CD4-positive, alpha-beta memory T cell (primary cell): ENCODE measurements at regions not wholly inside any gene's neighbourhood (a gene's known extent, or its start where the extent isn't known, plus 50 kb on each side); places are given as distances from the start of the nearest gene placed in this dataset.

Experiments
- CTCF ChIA-PET: fragments of 350-600 bp; sonication (Branson Sonifier 250); formaldehyde crosslinking; loops from one replicate; lab custom pipeline; 2021; ENCODE audit warnings: inconsistent platforms; ENCODE audit not compliant: partially characterized antibody; lab: Charles Lee
- POLR2A ChIA-PET: fragments of 350-600 bp; sonication (Branson Sonifier 250); formaldehyde crosslinking; loops from one replicate; lab custom pipeline; 2021; ENCODE audit not compliant: partially characterized antibody; lab: Charles Lee
- DNase-seq, 5 donors: peaks; one replicate each; pipeline versions ENCODE4 v3.0.0 to v3.0.0-alpha.2; 2020 to 2022; ENCODE audit warnings: mixed read lengths in 1 of 5
- H3K27ac ChIP-seq: one replicate; pipeline ENCODE4 v1.7.0; 2013; ENCODE audit warnings: low read depth, low read length
- H3K27me3 ChIP-seq: 2 replicates; pipeline ENCODE4 v1.7.0; 2013; ENCODE audit warnings: mild to moderate bottlenecking, low read length, moderate library complexity; ENCODE audit not compliant: insufficient read depth
- H3K36me3 ChIP-seq: 2 replicates; pipeline ENCODE4 v1.7.0; 2013; ENCODE audit warnings: mild to moderate bottlenecking, low read length, moderate library complexity; ENCODE audit not compliant: insufficient read depth
- H3K4me1 ChIP-seq: 2 replicates; pipeline ENCODE4 v1.7.0; 2013; ENCODE audit warnings: mild to moderate bottlenecking, low read length, moderate library complexity; ENCODE audit not compliant: insufficient read depth
- H3K4me3 ChIP-seq, 2 donors: one replicate each; pipeline ENCODE4 v1.7.0; 2013; ENCODE audit warnings: low read length in 2 of 2, mild to moderate bottlenecking in 1 of 2
- H3K9me3 ChIP-seq, 2 donors: one replicate each; pipeline ENCODE4 v1.7.0; 2013; ENCODE audit warnings: low read length in 2 of 2, control low read depth in 1 of 2; ENCODE audit not compliant: control insufficient read depth in 1 of 2
- H3K27ac Mint-ChIP-seq, 7 donors: one replicate each; pipeline ENCODE4 v1.8.0; 2020 to 2021; ENCODE audit warnings: mixed read lengths in 7 of 7, mild to moderate bottlenecking in 6 of 7, inconsistent platforms in 3 of 7, moderate library complexity in 3 of 7
- H3K27me3 Mint-ChIP-seq, 2 donors: one replicate each; pipeline ENCODE4 v1.8.0; 2020 to 2021; ENCODE audit warnings: mixed read lengths in 2 of 2
- H3K36me3 Mint-ChIP-seq, 2 donors: one replicate each; pipeline ENCODE4 v1.8.0; 2020 to 2021; ENCODE audit warnings: mixed read lengths in 2 of 2, inconsistent platforms in 1 of 2, mild to moderate bottlenecking in 1 of 2
- H3K4me1 Mint-ChIP-seq, 4 donors: one replicate each; pipeline ENCODE4 v1.8.0; 2020 to 2021; ENCODE audit warnings: mixed read lengths in 4 of 4, mild to moderate bottlenecking in 1 of 4
- H3K4me3 Mint-ChIP-seq, 8 donors: one replicate each; pipeline ENCODE4 v1.8.0; 2020 to 2021; ENCODE audit warnings: mixed read lengths in 8 of 8, mild to moderate bottlenecking in 7 of 8, moderate library complexity in 6 of 8, inconsistent platforms in 3 of 8
- H3K9me3 Mint-ChIP-seq, 8 donors: one replicate each; pipeline ENCODE4 v1.8.0; 2020 to 2021; ENCODE audit warnings: mixed read lengths in 8 of 8, mild to moderate bottlenecking in 5 of 8, inconsistent platforms in 3 of 8, moderate library complexity in 1 of 8
- intact Hi-C: fragments of 100-400 bp; cut with micrococcal nuclease; formaldehyde crosslinking; loops from one replicate; pipeline ENCODE4 v1.15.1; 2023

- no peaks in the 10 kb centered on the region for H3K36me3 Mint-ChIP-seq
- H3K27ac Mint-ChIP-seq, result no peak overlapping the region
- ChIA-PET POLR2A (no interaction called here), CTCF (interaction anchor here (0.7 to 1.6 kb wide), 2 partner anchors 11 to 348 kb away, joined by 3 read pairs; no protein-coding TSS in a partner anchor)
- Histone ChIP-seq H3K27ac (no peak overlapping the region), H3K4me1 (no peaks in the 10 kb centered on the region), H3K4me3 (no peak overlapping the region), H3K9me3 (no peaks in the 10 kb centered on the region), H3K36me3 (no peaks in the 10 kb centered on the region), H3K27me3 (no peaks in the 10 kb centered on the region)
- DNase-seq, result no peak
- no peaks in the 10 kb centered on the region for H3K4me1 Mint-ChIP-seq
- no peak overlapping the region for H3K4me3 Mint-ChIP-seq
- intact Hi-C loops, result no loop called here
- peaks cover 1 to 4% of the 10 kb centered on the region in 2 donors for H3K27me3 Mint-ChIP-seq
- peaks cover 0 to 3% (median 0%) of the 10 kb centered on the region in 8 donors for H3K9me3 Mint-ChIP-seq
Measured at GRCh38 chr13:73422973-73423372, 364.2 kb downstream of the KLF5 start.

GRCh38 chr13:73421310-73421912, 362.6 kb downstream of the KLF5 start:
- Mint-ChIP-seq H3K4me3 (no peak overlapping the region), H3K4me1 (no peaks in the 10 kb centered on the region), H3K27ac (no peak overlapping the region), H3K27me3 (peaks cover under 1 to 2% of the 10 kb centered on the region in 2 donors), H3K9me3 (peaks cover 0 to 3% (median 0%) of the 10 kb centered on the region in 8 donors), H3K36me3 (no peaks in the 10 kb centered on the region)
- Histone ChIP-seq H3K27me3 (no peaks in the 10 kb centered on the region), H3K9me3 (no peaks in the 10 kb centered on the region), H3K36me3 (no peaks in the 10 kb centered on the region), H3K4me1 (no peaks in the 10 kb centered on the region), H3K27ac (no peak overlapping the region), H3K4me3 (no peak overlapping the region)
- no peak for DNase-seq
- POLR2A ChIA-PET, result no interaction called here
- CTCF ChIA-PET, result interaction anchor here (1.6 kb wide), 1 partner anchor 12 kb away, joined by 3 read pairs; no protein-coding TSS in a partner anchor
- intact Hi-C loops, result no loop called here

GRCh38 chr13:73419186-73419585, 360.4 kb downstream of the KLF5 start:
- Histone ChIP-seq H3K36me3 (no peaks in the 10 kb centered on the region), H3K4me1 (no peaks in the 10 kb centered on the region), H3K27ac (no peak overlapping the region), H3K27me3 (no peaks in the 10 kb centered on the region), H3K9me3 (no peaks in the 10 kb centered on the region), H3K4me3 (no peak overlapping the region)
- no peaks in the 10 kb centered on the region for H3K9me3 Mint-ChIP-seq
- H3K27ac Mint-ChIP-seq, result no peak overlapping the region
- intact Hi-C loops, result no loop called here
- H3K4me1 Mint-ChIP-seq, result no peaks in the 10 kb centered on the region
- POLR2A ChIA-PET, result no interaction called here
- H3K27me3 Mint-ChIP-seq, result peaks cover 0 to 2% of the 10 kb centered on the region in 2 donors
- CTCF ChIA-PET, result no interaction called here
- H3K36me3 Mint-ChIP-seq, result no peaks in the 10 kb centered on the region
- DNase-seq, result no peak
- no peak overlapping the region for H3K4me3 Mint-ChIP-seq

- H3K27ac ChIP-seq, result no peak overlapping the region
- no peaks in the 10 kb centered on the region for H3K36me3 ChIP-seq
- no peak overlapping the region for H3K4me3 ChIP-seq
- H3K4me3 Mint-ChIP-seq, result peak overlapping the region in 1 of 8 donors; percentile 31
- H3K27me3 Mint-ChIP-seq, result peaks cover 0 to 2% of the 10 kb centered on the region in 2 donors
- POLR2A ChIA-PET, result no interaction called here
- H3K27ac Mint-ChIP-seq, result no peak overlapping the region
- H3K9me3 ChIP-seq, result no peaks in the 10 kb centered on the region
- H3K4me1 ChIP-seq, result no peaks in the 10 kb centered on the region
- CTCF ChIA-PET, result interaction anchor here (1.6 kb wide), 1 partner anchor 189 kb away, joined by 3 read pairs; no protein-coding TSS in a partner anchor
- H3K9me3 Mint-ChIP-seq, result no peaks in the 10 kb centered on the region
- H3K4me1 Mint-ChIP-seq, result no peaks in the 10 kb centered on the region
- intact Hi-C loops, result no loop called here
- no peaks in the 10 kb centered on the region for H3K27me3 ChIP-seq
- H3K36me3 Mint-ChIP-seq, result no peaks in the 10 kb centered on the region
- DNase-seq, result no peak
Measured at GRCh38 chr13:73417012-73417615, 358.3 kb downstream of the KLF5 start.

- Mint-ChIP-seq H3K4me1 (peaks cover 0 to 2% (median 0%) of the 10 kb centered on the region in 4 donors), H3K36me3 (no peaks in the 10 kb centered on the region), H3K27ac (no peak overlapping the region), H3K4me3 (no peak overlapping the region), H3K9me3 (peaks cover 0 to 2% (median 0%) of the 10 kb centered on the region in 8 donors), H3K27me3 (peaks cover 0 to 1% of the 10 kb centered on the region in 2 donors)
- ChIA-PET POLR2A (no interaction called here), CTCF (interaction anchor here (1.6 kb wide), 1 partner anchor 187 kb away, joined by 3 read pairs; no protein-coding TSS in a partner anchor)
- Histone ChIP-seq H3K27me3 (no peaks in the 10 kb centered on the region), H3K27ac (no peak overlapping the region), H3K36me3 (no peaks in the 10 kb centered on the region), H3K4me3 (no peak overlapping the region), H3K9me3 (no peaks in the 10 kb centered on the region), H3K4me1 (no peaks in the 10 kb centered on the region)
- intact Hi-C loops, result no loop called here
- no peak for DNase-seq
Measured at GRCh38 chr13:73416093-73416492, 357.3 kb downstream of the KLF5 start.

GRCh38 chr13:73413656-73414055, 354.9 kb downstream of the KLF5 start:
- intact Hi-C loops, result no loop called here
- CTCF ChIA-PET, result no interaction called here
- H3K9me3 Mint-ChIP-seq, result peaks cover 0 to 2% (median 0%) of the 10 kb centered on the region in 8 donors

DNA sequence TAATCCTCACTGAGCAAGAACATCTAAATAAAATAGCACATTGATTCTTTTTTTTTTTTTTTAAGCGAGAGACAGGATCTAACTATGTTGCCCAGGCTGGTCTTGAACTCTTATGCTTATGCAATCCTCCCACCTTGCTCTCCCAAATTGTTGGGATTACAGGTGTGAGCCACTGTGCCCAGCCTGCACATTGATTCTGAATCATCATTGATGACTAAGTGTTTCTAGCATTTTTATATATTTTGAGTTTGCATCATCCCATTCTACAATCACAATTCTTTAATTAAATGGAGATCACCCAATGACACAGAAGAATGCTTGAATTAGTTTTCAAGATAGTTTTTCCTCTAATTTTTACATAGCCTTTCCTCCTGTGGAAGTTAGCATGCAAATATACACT, 354.1 kb downstream of the KLF5 start:
- Histone ChIP-seq H3K27ac (no peak overlapping the region), H3K4me3 (no peak overlapping the region), H3K27me3 (no peaks in the 10 kb centered on the region), H3K4me1 (no peaks in the 10 kb centered on the region), H3K36me3 (no peaks in the 10 kb centered on the region), H3K9me3 (no peaks in the 10 kb centered on the region)
- H3K27ac Mint-ChIP-seq, result no peak overlapping the region
- peaks cover 0 to 1% of the 10 kb centered on the region in 2 donors for H3K27me3 Mint-ChIP-seq
- DNase-seq, result no peak
- intact Hi-C loops, result no loop called here
- no peak overlapping the region for H3K4me3 Mint-ChIP-seq
- ChIA-PET CTCF (no interaction called here), POLR2A (no interaction called here)
- peaks cover 0 to 2% (median 0%) of the 10 kb centered on the region in 4 donors for H3K4me1 Mint-ChIP-seq
- H3K9me3 Mint-ChIP-seq, result peaks cover 0 to 2% (median 0%) of the 10 kb centered on the region in 8 donors
- no peaks in the 10 kb centered on the region for H3K36me3 Mint-ChIP-seq

More at GRCh38 chr13:73413656-73414055, 354.9 kb downstream of the KLF5 start:
- POLR2A ChIA-PET, result no interaction called here
- Histone ChIP-seq H3K27me3 (no peaks in the 10 kb centered on the region), H3K36me3 (no peaks in the 10 kb centered on the region), H3K4me3 (no peak overlapping the region), H3K27ac (no peak overlapping the region), H3K4me1 (no peaks in the 10 kb centered on the region), H3K9me3 (no peaks in the 10 kb centered on the region)
- H3K4me3 Mint-ChIP-seq, result no peak overlapping the region
- no peak overlapping the region for H3K27ac Mint-ChIP-seq
- no peak for DNase-seq
- H3K4me1 Mint-ChIP-seq, result peaks cover 0 to 2% (median 0%) of the 10 kb centered on the region in 4 donors
- H3K36me3 Mint-ChIP-seq, result no peaks in the 10 kb centered on the region
- H3K27me3 Mint-ChIP-seq, result peaks cover 0 to 1% of the 10 kb centered on the region in 2 donors
